Stimulated activated naive CD8-positive, alpha-beta T cell treated with anti-CD3 and anti-CD28 coated beads, Interleukin-15, amount 100 ng/mL, for 72 hours (primary cell): ENCODE measurements at regions not wholly inside any gene's neighbourhood (a gene's known extent, or its start where the extent isn't known, plus 50 kb on each side); places are given as distances from the start of the nearest gene placed in this dataset.

Source experiments
- ATAC-seq: fragments of 150-1000 bp; cut with Tn5 transposase; 2 replicates; pipeline ENCODE4 v1.10.0; 2021; ENCODE audit warnings: mild to moderate bottlenecking, moderate library complexity
- DNase-seq, 2 donors: peaks; one replicate each; pipeline ENCODE4 v3.0.0; 2021 to 2022
- H3K27ac Mint-ChIP-seq, 2 donors: one replicate each; pipeline ENCODE4 v1.8.0; 2022; ENCODE audit warnings: mild to moderate bottlenecking in 2 of 2, mixed read lengths in 2 of 2, moderate library complexity in 2 of 2
- H3K27me3 Mint-ChIP-seq: one replicate; pipeline ENCODE4 v1.8.0; 2022; ENCODE audit warnings: mixed read lengths
- H3K4me1 Mint-ChIP-seq: one replicate; pipeline ENCODE4 v1.8.0; 2022; ENCODE audit warnings: mild to moderate bottlenecking, mixed read lengths
- H3K4me3 Mint-ChIP-seq, 2 donors: one replicate each; pipeline ENCODE4 v1.8.0; 2022; ENCODE audit warnings: mild to moderate bottlenecking in 2 of 2, mixed read lengths in 2 of 2, moderate library complexity in 1 of 2
- H3K9me3 Mint-ChIP-seq, 2 donors: one replicate each; pipeline ENCODE4 v1.8.0; 2022; ENCODE audit warnings: mixed read lengths in 2 of 2

DNA sequence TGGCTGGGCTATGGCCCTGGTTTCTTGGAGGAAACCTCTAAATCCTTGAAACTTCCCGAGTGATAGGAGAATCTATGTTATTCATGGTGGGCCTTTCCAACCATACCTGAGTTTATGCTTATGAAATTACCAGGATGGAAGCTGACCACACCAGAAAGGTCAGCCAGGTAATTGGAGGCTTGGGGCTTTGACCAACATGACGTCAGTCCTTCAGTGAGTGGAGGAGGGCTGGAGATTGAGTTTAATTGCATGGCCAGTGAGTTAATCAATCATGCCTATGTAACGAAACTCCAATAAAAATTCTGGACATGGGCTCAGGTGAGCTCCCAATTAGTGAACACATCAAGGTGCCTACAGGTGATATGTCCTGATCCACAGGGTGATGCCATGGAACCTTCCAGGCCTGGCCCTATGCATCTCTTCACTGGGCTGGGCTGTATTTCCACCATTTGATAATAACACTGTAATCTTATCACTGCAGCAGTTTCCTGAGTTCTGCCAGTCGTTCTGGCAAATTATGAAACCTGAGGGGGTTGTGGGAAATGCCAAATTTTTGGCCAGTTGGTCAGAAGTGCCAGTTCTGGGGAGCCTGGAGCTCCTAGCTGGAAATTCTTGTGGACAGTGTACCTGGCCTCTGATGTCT, 106.5 kb downstream of the CDH26 start:
- no peak overlapping the region for H3K4me3 Mint-ChIP-seq
- no peak for ATAC-seq
- peaks cover 10% of the 10 kb centered on the region for H3K4me1 Mint-ChIP-seq
- H3K9me3 Mint-ChIP-seq, result no peaks in the 10 kb centered on the region
- H3K27me3 Mint-ChIP-seq, result no peaks in the 10 kb centered on the region
- no peak for DNase-seq
- no peak overlapping the region for H3K27ac Mint-ChIP-seq

- ATAC-seq, result no peak
- H3K9me3 Mint-ChIP-seq, result no peaks in the 10 kb centered on the region
- H3K4me1 Mint-ChIP-seq, result peaks cover 10% of the 10 kb centered on the region
- H3K27me3 Mint-ChIP-seq, result no peaks in the 10 kb centered on the region
- H3K27ac Mint-ChIP-seq, result no peak overlapping the region
- DNase-seq, result no peak
- no peak overlapping the region for H3K4me3 Mint-ChIP-seq
Observed at GRCh38 chr20:60065741-60066437, 107.7 kb downstream of the CDH26 start.

DNA sequence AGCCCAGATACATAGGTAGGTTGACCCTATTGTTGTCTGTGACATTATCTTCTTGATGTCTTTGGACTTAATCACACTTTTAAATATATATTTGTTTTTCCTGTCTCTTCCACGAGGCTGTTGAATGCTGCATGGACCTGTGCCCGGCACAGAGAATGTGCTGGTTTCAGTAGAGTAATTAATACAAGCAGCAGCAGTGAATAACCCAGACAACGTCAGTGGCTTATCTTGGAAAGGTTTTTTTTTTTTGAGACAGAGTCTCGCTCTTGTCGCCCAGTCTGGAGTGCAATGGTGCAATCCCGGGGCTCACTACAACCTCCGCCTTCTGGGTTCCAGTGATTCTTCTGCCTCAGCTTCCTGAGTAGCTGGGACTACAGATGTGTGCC, 108.2 kb downstream of the CDH26 start:
- Mint-ChIP-seq H3K27ac (no peak overlapping the region), H3K9me3 (no peaks in the 10 kb centered on the region), H3K27me3 (no peaks in the 10 kb centered on the region), H3K4me3 (no peak overlapping the region), H3K4me1 (peaks cover 10% of the 10 kb centered on the region)
- DNase-seq, result no peak
- ATAC-seq, result no peak

DNA sequence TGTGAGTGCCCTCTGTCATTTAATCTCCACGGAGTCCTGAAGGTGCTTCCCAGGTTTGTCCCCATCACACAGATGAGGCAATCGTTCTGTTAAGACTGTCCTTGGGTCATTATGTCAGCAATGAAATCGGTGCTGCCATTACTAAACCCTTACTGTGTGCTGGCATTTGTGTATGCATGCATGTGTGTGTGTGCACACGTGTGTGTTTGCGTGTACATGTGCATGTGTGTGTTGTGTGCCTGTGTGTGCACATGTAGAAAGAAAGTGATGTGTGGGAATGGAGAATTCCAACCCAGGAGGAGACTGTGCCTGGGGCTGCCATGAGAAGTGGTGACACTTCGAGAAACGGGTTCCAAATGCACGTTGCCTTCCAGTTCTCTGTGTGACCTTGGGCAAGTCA, 110.3 kb downstream of the CDH26 start:
- Mint-ChIP-seq H3K9me3 (no peaks in the 10 kb centered on the region), H3K4me1 (peaks cover 10% of the 10 kb centered on the region), H3K4me3 (no peak overlapping the region), H3K27ac (no peak overlapping the region), H3K27me3 (no peaks in the 10 kb centered on the region)
- DNase-seq (no peak), ATAC-seq (no peak)

DNA sequence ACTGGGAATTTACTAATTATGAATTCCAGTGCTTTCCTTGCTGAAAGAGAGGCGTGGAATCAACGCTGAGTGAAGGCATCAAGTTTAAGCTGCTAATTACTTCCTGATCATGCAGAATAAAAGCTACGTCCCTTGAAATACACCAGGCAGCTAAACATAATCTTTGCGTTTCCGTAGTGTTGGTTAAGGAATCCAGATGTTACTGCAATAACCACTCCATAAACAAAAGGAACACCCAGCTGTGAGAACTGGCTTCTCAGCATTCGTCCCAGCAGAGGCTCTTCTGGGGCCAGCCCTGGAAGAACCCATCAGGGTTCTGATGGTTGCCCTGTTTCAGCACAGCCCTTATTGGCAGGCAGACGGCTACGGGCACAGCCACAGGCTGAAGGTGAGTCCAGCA, 111.4 kb downstream of the CDH26 start:
- H3K4me1 Mint-ChIP-seq, result no peaks in the 10 kb centered on the region
- DNase-seq (no peak), ATAC-seq (no peak)
- no peak overlapping the region for H3K4me3 Mint-ChIP-seq
- no peaks in the 10 kb centered on the region for H3K27me3 Mint-ChIP-seq
- no peaks in the 10 kb centered on the region for H3K9me3 Mint-ChIP-seq
- H3K27ac Mint-ChIP-seq, result no peak overlapping the region

DNA sequence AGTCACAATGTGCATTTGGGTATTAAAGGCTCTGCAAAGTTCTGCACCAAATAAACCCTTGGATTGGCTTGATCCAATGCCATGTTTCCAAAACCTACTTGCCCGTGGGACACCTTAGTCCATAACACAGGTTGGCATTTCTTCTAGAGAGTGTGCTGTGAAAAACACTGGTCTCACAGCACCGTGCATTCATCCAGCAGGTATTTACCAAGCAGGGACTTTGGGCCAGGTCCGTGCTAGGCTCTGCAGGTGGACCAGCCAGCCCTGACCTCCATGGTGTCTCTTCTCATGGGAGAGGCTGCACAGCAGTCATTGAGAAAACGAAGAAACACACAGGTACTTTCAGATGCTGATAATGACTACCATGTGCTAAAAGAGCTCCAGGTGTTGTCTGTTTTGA, 112.6 kb downstream of the CDH26 start:
- Mint-ChIP-seq H3K9me3 (no peaks in the 10 kb centered on the region), H3K27me3 (no peaks in the 10 kb centered on the region), H3K4me1 (no peaks in the 10 kb centered on the region), H3K4me3 (no peak overlapping the region), H3K27ac (no peak overlapping the region)
- DNase-seq, result no peak
- no peak for ATAC-seq

DNA sequence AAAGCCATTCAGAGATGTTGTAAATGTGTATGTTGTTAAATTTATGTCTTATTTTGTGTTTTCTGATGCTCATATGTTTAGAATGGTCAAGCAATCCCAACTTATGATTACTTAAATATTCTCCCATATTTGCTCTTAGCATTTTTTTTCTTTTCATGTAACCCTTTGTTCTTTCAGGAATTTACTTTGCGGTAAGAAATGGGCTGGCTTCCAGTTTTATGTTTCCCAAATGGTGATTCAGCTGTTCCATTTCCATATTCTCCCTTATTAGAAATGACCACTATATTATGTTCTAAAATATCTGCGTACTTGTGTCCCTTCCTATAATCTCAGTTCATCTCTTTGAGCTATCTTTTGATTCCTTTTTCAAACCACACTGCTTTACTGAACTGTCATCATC, 113.7 kb downstream of the CDH26 start:
- H3K27me3 Mint-ChIP-seq, result no peaks in the 10 kb centered on the region
- H3K9me3 Mint-ChIP-seq, result no peaks in the 10 kb centered on the region
- no peak overlapping the region for H3K4me3 Mint-ChIP-seq
- ATAC-seq (no peak), DNase-seq (no peak)
- H3K4me1 Mint-ChIP-seq, result no peaks in the 10 kb centered on the region
- no peak overlapping the region for H3K27ac Mint-ChIP-seq

DNA sequence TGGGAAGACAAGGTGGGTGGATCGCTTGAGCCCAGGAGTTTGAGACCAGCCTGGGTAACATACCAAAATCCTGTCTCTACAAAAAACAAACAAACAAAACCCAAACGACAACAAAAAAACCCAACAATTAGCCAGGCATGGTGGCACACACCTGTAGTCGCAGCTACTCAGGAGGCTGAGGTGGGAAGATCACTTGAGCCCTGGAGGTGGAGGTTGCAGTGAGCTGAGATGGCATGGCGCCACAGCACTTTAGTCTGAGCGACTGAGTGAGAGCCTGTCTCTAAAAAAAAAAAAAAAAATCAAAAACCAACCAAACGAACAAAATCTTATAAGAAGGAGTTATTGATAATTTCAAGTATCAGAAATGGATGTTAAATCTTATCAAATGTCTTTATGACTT, 114.9 kb downstream of the CDH26 start:
- Mint-ChIP-seq H3K4me1 (no peaks in the 10 kb centered on the region), H3K4me3 (no peak overlapping the region), H3K27me3 (no peaks in the 10 kb centered on the region), H3K9me3 (no peaks in the 10 kb centered on the region), H3K27ac (no peak overlapping the region)
- DNase-seq (no peak), ATAC-seq (no peak)

GRCh38 chr20:60073504-60073903, 115.3 kb downstream of the CDH26 start:
- Mint-ChIP-seq H3K4me3 (no peak overlapping the region), H3K27ac (no peak overlapping the region), H3K9me3 (no peaks in the 10 kb centered on the region), H3K4me1 (no peaks in the 10 kb centered on the region), H3K27me3 (no peaks in the 10 kb centered on the region)
- DNase-seq (no peak), ATAC-seq (no peak)

DNA sequence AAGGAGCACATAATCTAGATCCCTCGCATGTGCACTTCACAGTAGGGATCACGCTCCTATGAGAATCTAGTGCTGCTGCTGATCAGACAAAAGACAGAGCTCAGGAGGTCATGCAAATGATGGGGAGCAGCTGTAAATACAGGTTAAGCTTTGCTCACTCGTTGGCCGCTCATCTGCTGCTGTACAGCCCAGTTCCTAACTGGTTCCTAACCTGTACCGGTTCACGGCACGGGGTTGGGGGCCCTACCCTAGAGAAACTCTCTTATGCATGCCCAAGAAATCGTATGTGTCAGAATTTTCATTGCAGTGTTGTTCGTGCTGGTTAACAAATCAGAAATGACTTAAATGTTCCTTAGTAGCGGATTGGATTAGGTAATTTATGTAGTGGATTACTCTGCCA, 116.1 kb downstream of the CDH26 start:
- H3K27ac Mint-ChIP-seq, result no peak overlapping the region
- ATAC-seq, result no peak
- no peak overlapping the region for H3K4me3 Mint-ChIP-seq
- H3K9me3 Mint-ChIP-seq, result no peaks in the 10 kb centered on the region
- no peak for DNase-seq
- no peaks in the 10 kb centered on the region for H3K4me1 Mint-ChIP-seq
- H3K27me3 Mint-ChIP-seq, result no peaks in the 10 kb centered on the region

DNA sequence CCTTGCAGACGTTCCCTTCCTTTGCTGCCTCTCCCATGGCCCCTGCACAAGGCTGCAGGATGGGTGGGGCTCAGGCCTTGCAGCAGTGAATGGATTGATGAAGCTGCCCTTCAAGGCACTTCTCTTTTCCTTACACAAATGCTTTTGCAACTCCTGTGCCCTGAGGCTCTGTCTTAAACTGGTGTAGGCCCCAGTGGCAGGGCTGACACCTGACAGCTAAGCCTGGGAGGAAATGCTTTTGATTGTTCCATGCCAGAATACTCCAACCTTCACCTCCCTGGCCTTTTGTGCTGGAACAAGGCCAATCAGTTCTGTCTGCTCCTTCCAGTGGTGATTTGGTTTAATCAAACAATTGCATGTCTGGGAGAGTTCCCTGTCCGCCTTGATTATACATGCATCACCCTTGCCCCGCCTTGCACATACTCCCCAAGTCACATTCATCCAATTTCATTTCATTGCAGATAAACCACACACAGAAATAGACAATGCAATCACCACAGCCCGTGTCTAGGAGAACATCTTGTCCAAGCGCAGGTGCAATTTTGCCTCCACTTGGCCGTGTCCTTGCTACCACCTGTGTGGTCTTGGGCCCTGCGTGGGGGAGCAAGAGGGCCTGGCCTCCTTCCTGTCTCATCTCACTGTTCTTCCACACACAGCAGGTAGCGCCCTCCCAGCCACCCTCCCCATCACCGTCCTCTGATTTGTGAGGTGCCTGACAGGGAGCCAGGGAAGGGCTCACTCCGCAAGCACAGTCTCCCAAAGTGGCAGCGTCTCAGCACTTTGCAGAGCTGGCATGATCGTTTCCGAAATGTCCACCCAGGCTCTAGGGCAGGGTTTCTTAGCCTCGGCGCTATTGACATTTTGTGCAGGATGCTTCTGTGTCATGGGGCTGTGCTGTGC, 120.4 kb downstream of the CDH26 start:
- no peaks in the 10 kb centered on the region for H3K4me1 Mint-ChIP-seq
- DNase-seq (no peak), ATAC-seq (no peak)

GRCh38 chr20:60080401-60080800, 122.2 kb downstream of the CDH26 start:
- ATAC-seq, result no peak
- Mint-ChIP-seq H3K4me1 (no peaks in the 10 kb centered on the region), H3K9me3 (no peaks in the 10 kb centered on the region), H3K27ac (no peak overlapping the region), H3K27me3 (peaks cover 14% of the 10 kb centered on the region), H3K4me3 (no peak overlapping the region)
- DNase-seq, result no peak

More for the DNA sequence above, 120.4 kb downstream of the CDH26 start:
- Mint-ChIP-seq H3K4me3 (no peak overlapping the region), H3K9me3 (no peaks in the 10 kb centered on the region), H3K27ac (no peak overlapping the region), H3K27me3 (no peaks in the 10 kb centered on the region)

GRCh38 chr20:60085551-60086132, 127.4 kb downstream of the CDH26 start:
- Mint-ChIP-seq H3K27ac (no peak overlapping the region), H3K27me3 (peaks cover 63% of the 10 kb centered on the region), H3K4me1 (peaks cover 9% of the 10 kb centered on the region), H3K9me3 (no peaks in the 10 kb centered on the region), H3K4me3 (no peak overlapping the region)
- no peak for ATAC-seq
- DNase-seq, result no peak

- peak; percentile 50 for ATAC-seq
- Mint-ChIP-seq H3K27ac (no peak overlapping the region), H3K4me1 (peaks cover 9% of the 10 kb centered on the region), H3K9me3 (no peaks in the 10 kb centered on the region), H3K4me3 (peak overlapping the region; percentile 48 to 53), H3K27me3 (peaks cover 65% of the 10 kb centered on the region)
- DNase-seq, result no peak
Observed at GRCh38 chr20:60086821-60087562, 128.8 kb downstream of the CDH26 start.

DNA sequence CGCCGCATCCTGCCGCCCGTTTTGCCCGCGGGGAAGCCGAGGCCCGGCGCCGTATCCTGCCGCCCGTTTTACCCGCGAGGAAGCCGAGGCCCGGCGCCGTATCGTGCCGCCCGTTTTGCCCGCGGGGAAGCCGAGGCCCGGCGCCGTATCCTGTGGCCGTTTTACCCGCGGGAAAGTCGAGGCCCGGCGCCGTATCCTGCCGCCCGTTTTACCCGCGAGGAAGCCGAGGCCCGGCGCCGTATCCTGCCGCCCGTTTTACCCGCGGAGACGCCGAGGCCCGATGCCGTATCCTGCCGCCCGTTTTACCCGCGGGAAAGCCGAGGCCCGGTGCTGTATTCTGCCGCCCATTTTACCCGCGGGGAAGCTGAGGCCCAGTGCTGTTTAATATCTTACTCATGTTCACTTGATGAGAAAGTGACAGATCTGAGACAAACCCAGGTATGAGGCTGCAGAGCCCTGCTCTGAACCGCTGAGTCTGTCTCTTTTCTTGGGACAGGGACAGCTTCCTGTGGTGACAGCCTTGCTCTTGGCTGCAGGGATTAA, 129.4 kb downstream of the CDH26 start:
- Mint-ChIP-seq H3K27ac (peak overlapping the region; percentile 7 to 84), H3K4me1 (peaks cover 9% of the 10 kb centered on the region), H3K27me3 (peaks cover 72% of the 10 kb centered on the region), H3K4me3 (peak overlapping the region; percentile 65 to 73), H3K9me3 (peaks cover 0 to 5% of the 10 kb centered on the region in 2 donors)
- ATAC-seq (no peak), DNase-seq (no peak)
